HUES48 (cell line): ENCODE measurements at regions not wholly inside any gene's neighbourhood (a gene's known extent, or its start where the extent isn't known, plus 50 kb on each side); places are given as distances from the start of the nearest gene placed in this dataset.
"Not testable (repeated sequence)": the region's sequence is repeated elsewhere in the genome, so short reads cannot be mapped to it uniquely, and the experiment has no call there.

Experiments
- H3K27ac ChIP-seq: one replicate; pipeline ENCODE4 v1.7.0; 2013; ENCODE audit warnings: low read depth, low read length, inconsistent platforms
- H3K27me3 ChIP-seq: 2 replicates; pipeline ENCODE4 v1.6.1; 2013; ENCODE audit warnings: mild to moderate bottlenecking, low read length; ENCODE audit not compliant: control insufficient read depth, insufficient read depth
- H3K36me3 ChIP-seq: 2 replicates; pipeline ENCODE4 v1.6.1; 2013; ENCODE audit warnings: low read length; ENCODE audit not compliant: control insufficient read depth, insufficient read depth
- H3K4me1 ChIP-seq: 2 replicates; pipeline ENCODE4 v1.6.1; 2013; ENCODE audit warnings: mild to moderate bottlenecking, low read length; ENCODE audit not compliant: control insufficient read depth, insufficient read depth
- H3K4me3 ChIP-seq: 2 replicates; pipeline ENCODE4 v1.5.1; 2013; ENCODE audit warnings: mild to moderate bottlenecking, low read depth, low read length
- H3K9ac ChIP-seq: 2 replicates; pipeline ENCODE4 v1.6.1; 2013; ENCODE audit warnings: mild to moderate bottlenecking, low read depth, low read length, moderate library complexity
- H3K9me3 ChIP-seq: 2 replicates; pipeline ENCODE4 v1.6.1; 2013; ENCODE audit warnings: low read length; ENCODE audit not compliant: control insufficient read depth, insufficient read depth

GRCh38 chr1:191788551-191788950, 369.7 kb upstream of the RGS18 start:
- no peak overlapping the region for H3K27ac ChIP-seq
- no peak overlapping the region for H3K9ac ChIP-seq
- no peaks in the 10 kb centered on the region for H3K36me3 ChIP-seq
- no peaks in the 10 kb centered on the region for H3K9me3 ChIP-seq
- no peak overlapping the region for H3K4me3 ChIP-seq
- H3K27me3 ChIP-seq, result no peaks in the 10 kb centered on the region
- H3K4me1 ChIP-seq, result peaks cover 12% of the 10 kb centered on the region

- no peak overlapping the region for H3K27ac ChIP-seq
- H3K9me3 ChIP-seq, result no peaks in the 10 kb centered on the region
- H3K36me3 ChIP-seq, result no peaks in the 10 kb centered on the region
- H3K4me3 ChIP-seq, result no peak overlapping the region
- no peaks in the 10 kb centered on the region for H3K4me1 ChIP-seq
- H3K9ac ChIP-seq, result no peak overlapping the region
- H3K27me3 ChIP-seq, result no peaks in the 10 kb centered on the region
Measured at GRCh38 chr1:191798178-191798577, 360.1 kb upstream of the RGS18 start.

- H3K9me3 ChIP-seq, result no peaks in the 10 kb centered on the region
- no peaks in the 10 kb centered on the region for H3K36me3 ChIP-seq
- H3K4me3 ChIP-seq, result no peak overlapping the region
- H3K4me1 ChIP-seq, result no peaks in the 10 kb centered on the region
- H3K9ac ChIP-seq, result no peak overlapping the region
- no peak overlapping the region for H3K27ac ChIP-seq
- H3K27me3 ChIP-seq, result no peaks in the 10 kb centered on the region
Measured at GRCh38 chr1:191804311-191804710, 354.0 kb upstream of the RGS18 start.

GRCh38 chr1:191813593-191813992, 344.7 kb upstream of the RGS18 start:
- not testable (repeated sequence) for H3K27ac ChIP-seq, H3K4me3 ChIP-seq, H3K9ac ChIP-seq, H3K4me1 ChIP-seq, H3K36me3 ChIP-seq, H3K27me3 ChIP-seq
- H3K9me3 ChIP-seq, result peaks cover 15% of the 10 kb centered on the region

GRCh38 chr1:191818198-191818597, 340.1 kb upstream of the RGS18 start:
- Histone ChIP-seq H3K36me3 (no peaks in the 10 kb centered on the region), H3K27me3 (no peaks in the 10 kb centered on the region), H3K9ac (no peak overlapping the region), H3K4me1 (no peaks in the 10 kb centered on the region), H3K9me3 (peaks cover 10% of the 10 kb centered on the region), H3K27ac (no peak overlapping the region), H3K4me3 (no peak overlapping the region)

GRCh38 chr1:191831572-191831971, 326.7 kb upstream of the RGS18 start:
- H3K9me3 ChIP-seq, result no peaks in the 10 kb centered on the region

GRCh38 chr1:191839891-191840290, 318.4 kb upstream of the RGS18 start:
- Histone ChIP-seq H3K27me3 (no peaks in the 10 kb centered on the region), H3K9ac (no peak overlapping the region), H3K27ac (no peak overlapping the region)

More at GRCh38 chr1:191831572-191831971, 326.7 kb upstream of the RGS18 start:
- H3K36me3 ChIP-seq, result no peaks in the 10 kb centered on the region
- H3K27me3 ChIP-seq, result no peaks in the 10 kb centered on the region
- H3K27ac ChIP-seq, result no peak overlapping the region
- H3K4me1 ChIP-seq, result no peaks in the 10 kb centered on the region
- no peak overlapping the region for H3K4me3 ChIP-seq
- no peak overlapping the region for H3K9ac ChIP-seq

GRCh38 chr1:191851799-191852595, 306.3 kb upstream of the RGS18 start:
- H3K27ac ChIP-seq, result no peak overlapping the region
- no peaks in the 10 kb centered on the region for H3K27me3 ChIP-seq
- no peaks in the 10 kb centered on the region for H3K4me1 ChIP-seq
- no peaks in the 10 kb centered on the region for H3K36me3 ChIP-seq
- H3K9me3 ChIP-seq, result no peaks in the 10 kb centered on the region
- no peak overlapping the region for H3K4me3 ChIP-seq
- no peak overlapping the region for H3K9ac ChIP-seq

More at GRCh38 chr1:191839891-191840290, 318.4 kb upstream of the RGS18 start:
- H3K4me1 ChIP-seq, result no peaks in the 10 kb centered on the region
- no peaks in the 10 kb centered on the region for H3K9me3 ChIP-seq
- H3K4me3 ChIP-seq, result no peak overlapping the region
- no peaks in the 10 kb centered on the region for H3K36me3 ChIP-seq

- no peaks in the 10 kb centered on the region for H3K4me1 ChIP-seq
- H3K27me3 ChIP-seq, result no peaks in the 10 kb centered on the region
- no peak overlapping the region for H3K27ac ChIP-seq
- no peaks in the 10 kb centered on the region for H3K9me3 ChIP-seq
- no peak overlapping the region for H3K9ac ChIP-seq
- no peak overlapping the region for H3K4me3 ChIP-seq
- H3K36me3 ChIP-seq, result no peaks in the 10 kb centered on the region
Measured at GRCh38 chr1:191852907-191853306, 305.4 kb upstream of the RGS18 start.

- Histone ChIP-seq H3K4me1 (no peaks in the 10 kb centered on the region), H3K4me3 (no peak overlapping the region), H3K27ac (no peak overlapping the region), H3K36me3 (no peaks in the 10 kb centered on the region), H3K9ac (no peak overlapping the region), H3K27me3 (no peaks in the 10 kb centered on the region), H3K9me3 (no peaks in the 10 kb centered on the region)
Measured at GRCh38 chr1:191857600-191857999, 300.7 kb upstream of the RGS18 start.

- Histone ChIP-seq H3K9me3 (no peaks in the 10 kb centered on the region), H3K4me1 (no peaks in the 10 kb centered on the region), H3K27ac (no peak overlapping the region), H3K27me3 (no peaks in the 10 kb centered on the region), H3K9ac (no peak overlapping the region), H3K36me3 (no peaks in the 10 kb centered on the region), H3K4me3 (no peak overlapping the region)
Measured at GRCh38 chr1:191865479-191865878, 292.8 kb upstream of the RGS18 start.
